PC-3 (cell line): ENCODE measurements at regions not wholly inside any gene's neighbourhood (a gene's known extent, or its start where the extent isn't known, plus 50 kb on each side); places are given as distances from the start of the nearest gene placed in this dataset.

Experiments
- CTCF ChIP-seq: fragments of 300-600 bp; sonication (generic); conservative IDR thresholded peaks from 2 replicates; pipeline ENCODE4 v1.5.1; 2017; ENCODE audit warnings: antibody characterized with exemption, low read depth, mild to moderate bottlenecking, low read length
- EZH2 ChIP-seq: fragments of 300-600 bp; sonication (generic); IDR thresholded peaks from one replicate; pipeline ENCODE4 v1.6.1; 2017; ENCODE audit warnings: antibody characterized with exemption, mild to moderate bottlenecking, low read length; ENCODE audit not compliant: unreplicated experiment
- EZH2phosphoT487 ChIP-seq: fragments of 300-600 bp; sonication (generic); IDR thresholded peaks from 2 replicates; pipeline ENCODE4 v1.6.1; 2018; ENCODE audit warnings: mild to moderate bottlenecking, antibody characterized with exemption, low read length, borderline replicate concordance

- TF ChIP-seq CTCF (no peak), EZH2 (no peak), EZH2phosphoT487 (no peak)
Observed at GRCh38 chr4:27245216-27245615, 384.6 kb downstream of the STIM2 start.
